Ovary (tissue), 3 donors: ENCODE measurements at regions not wholly inside any gene's neighbourhood (a gene's known extent, or its start where the extent isn't known, plus 50 kb on each side); places are given as distances from the start of the nearest gene placed in this dataset.

Experiments
- CTCF ChIP-seq, 3 donors: fragments of 450-650 bp in 2 of 3; fragments of 200-600 bp in 1 of 3; IDR thresholded peaks; one replicate each; pipeline versions ENCODE4 v1.5.1 to v1.8.0; 2016 to 2022; ENCODE audit warnings: antibody characterized with exemption in 3 of 3, mild to moderate bottlenecking in 1 of 3
- EP300 ChIP-seq: sonication (generic); formaldehyde crosslinking; IDR thresholded peaks from one replicate; pipeline ENCODE4 v1.6.1; 2017; ENCODE audit warnings: antibody characterized with exemption
- POLR2A ChIP-seq: fragments of 450-650 bp; IDR thresholded peaks from one replicate; pipeline ENCODE4 v1.6.1; 2017; ENCODE audit warnings: antibody characterized with exemption, mild to moderate bottlenecking, moderate library complexity
- donor health status: DM: no; HTN: no; CAD: no.

- TF ChIP-seq CTCF (IDR thresholded peaks at IDR 0.05) (no peak), EP300 (no peak), POLR2A (no peak)
Measured at GRCh38 chr9:90073186-90073945, 468.6 kb downstream of the GADD45G start.
